HEK293 (cell line): ENCODE measurements at regions not wholly inside any gene's neighbourhood (a gene's known extent, or its start where the extent isn't known, plus 50 kb on each side); places are given as distances from the start of the nearest gene placed in this dataset.

ENCODE experiments used
- CTCF ChIA-PET: fragments of 350-600 bp; formaldehyde crosslinking; extraction: SDS; loops from one replicate; lab custom pipeline; 2021; ENCODE audit warnings: antibody characterized with exemption; lab: Yijun Ruan, JAX
- POLR2A ChIA-PET: fragments of 300-600 bp; formaldehyde crosslinking; extraction: SDS; loops from one replicate; lab custom pipeline; 2020; ENCODE audit warnings: antibody characterized with exemption, inconsistent platforms; lab: Yijun Ruan, JAX
- H3K27ac ChIP-seq: fragments of 200-500 bp; sonication (Bioruptor generic); 2 replicates; pipeline ENCODE4 v1.5.1; 2014; ENCODE audit warnings: low read depth, low read length, control low read depth, inconsistent platforms; ENCODE audit errors: extremely low read depth
- H3K36me3 ChIP-seq, 2 experiments: fragments of 200-500 bp in 1 of 2; sonication (Bioruptor generic) in 1 of 2; 1 replicate in 1 of 2; 2 replicates in 1 of 2; pipeline ENCODE4 v1.5.1; 2014 to 2017; ENCODE audit warnings: inconsistent platforms in 2 of 2, low read length in 2 of 2; ENCODE audit not compliant: control insufficient read depth in 2 of 2, insufficient read depth in 1 of 2
- H3K4me1 ChIP-seq: fragments of 200-500 bp; sonication (Bioruptor generic); 2 replicates; pipeline ENCODE4 v1.5.1; 2014; ENCODE audit warnings: mild to moderate bottlenecking, low read length, inconsistent platforms; ENCODE audit not compliant: control insufficient read depth, insufficient read depth
- H3K4me3 ChIP-seq: 2 replicates; pipeline ENCODE4 v1.5.1; 2011; ENCODE audit warnings: low read depth, mild to moderate bottlenecking, control low read depth, low read length, moderate library complexity
- H3K9me3 ChIP-seq: fragments of 200-500 bp; sonication (Bioruptor generic); 2 replicates; pipeline ENCODE4 v1.5.1; 2014; ENCODE audit warnings: low read depth, low read length, inconsistent platforms; ENCODE audit not compliant: control insufficient read depth, insufficient read depth
- GLIS2 ChIP-seq: fragments of 450-650 bp; formaldehyde crosslinking; IDR thresholded peaks from 2 replicates; pipeline ENCODE4 v1.5.1; 2016; ENCODE audit warnings: missing biosample characterization, missing genetic modification characterization
- HOXA7 ChIP-seq: sonication (generic); formaldehyde crosslinking; IDR thresholded peaks from 2 replicates; pipeline ENCODE4 v1.8.1; 2022; ENCODE audit warnings: missing genetic modification reagents, borderline replicate concordance
- MYNN ChIP-seq: fragments of 450-650 bp; formaldehyde crosslinking; IDR thresholded peaks from 2 replicates; pipeline ENCODE4 v1.5.1; 2016; ENCODE audit warnings: missing biosample characterization, missing genetic modification characterization, borderline replicate concordance
- PATZ1 ChIP-seq: fragments of 450-650 bp; formaldehyde crosslinking; IDR thresholded peaks from 2 replicates; pipeline ENCODE4 v1.5.1; 2016; ENCODE audit warnings: missing biosample characterization, missing genetic modification characterization
- PBX3 ChIP-seq: sonication (generic); formaldehyde crosslinking; IDR thresholded peaks from 2 replicates; pipeline ENCODE4 v1.8.1; 2022; ENCODE audit warnings: mild to moderate bottlenecking, moderate library complexity, missing genetic modification reagents
- RBAK ChIP-seq: fragments of 450-650 bp; formaldehyde crosslinking; IDR thresholded peaks from 2 replicates; pipeline ENCODE4 v1.5.1; 2016; ENCODE audit warnings: missing biosample characterization, missing genetic modification characterization
- REPIN1 ChIP-seq: fragments of 450-650 bp; formaldehyde crosslinking; IDR thresholded peaks from 2 replicates; pipeline ENCODE4 v1.5.1; 2017; ENCODE audit warnings: missing biosample characterization, missing genetic modification characterization, low read depth
- WT1 ChIP-seq: fragments of 450-650 bp; formaldehyde crosslinking; IDR thresholded peaks from 2 replicates; pipeline ENCODE4 v1.5.1; 2016; ENCODE audit warnings: missing biosample characterization, missing genetic modification characterization
- ZBTB17 ChIP-seq: fragments of 450-650 bp; formaldehyde crosslinking; IDR thresholded peaks from 2 replicates; pipeline ENCODE4 v1.5.1; 2016; ENCODE audit warnings: missing biosample characterization, missing genetic modification characterization
- ZBTB8A ChIP-seq: fragments of 450-650 bp; formaldehyde crosslinking; IDR thresholded peaks from 2 replicates; pipeline ENCODE4 v1.5.1; 2016; ENCODE audit warnings: missing biosample characterization, missing genetic modification characterization
- ZFP3 ChIP-seq: fragments of 450-650 bp; formaldehyde crosslinking; IDR thresholded peaks from 2 replicates; pipeline ENCODE4 v1.5.1; 2016; ENCODE audit warnings: low read depth, missing biosample characterization, missing genetic modification characterization
- ZNF24 ChIP-seq: fragments of 450-650 bp; formaldehyde crosslinking; IDR thresholded peaks from 2 replicates; pipeline ENCODE4 v1.5.1; 2016; ENCODE audit warnings: missing biosample characterization, missing genetic modification characterization
- ZNF311 ChIP-seq: fragments of 450-650 bp; formaldehyde crosslinking; IDR thresholded peaks from 2 replicates; pipeline ENCODE4 v1.5.1; 2017; ENCODE audit warnings: missing biosample characterization, missing genetic modification characterization, borderline replicate concordance
- ZNF335 ChIP-seq: fragments of 450-650 bp; formaldehyde crosslinking; conservative IDR thresholded peaks from 2 replicates; pipeline ENCODE4 v1.5.1; 2016; ENCODE audit warnings: missing biosample characterization, missing genetic modification characterization
- ZNF391 ChIP-seq: fragments of 450-650 bp; formaldehyde crosslinking; IDR thresholded peaks from 2 replicates; pipeline ENCODE4 v1.5.1; 2016; ENCODE audit warnings: low read depth, missing biosample characterization, missing genetic modification characterization, borderline replicate concordance
- ZNF473 ChIP-seq: fragments of 450-650 bp; formaldehyde crosslinking; IDR thresholded peaks from 2 replicates; pipeline ENCODE4 v1.5.1; 2017; ENCODE audit warnings: missing biosample characterization, missing genetic modification characterization
- ZNF521 ChIP-seq: fragments of 450-650 bp; formaldehyde crosslinking; IDR thresholded peaks from 2 replicates; pipeline ENCODE4 v1.5.1; 2017; ENCODE audit warnings: missing biosample characterization, mild to moderate bottlenecking, missing genetic modification characterization
- ZNF530 ChIP-seq: fragments of 450-650 bp; formaldehyde crosslinking; IDR thresholded peaks from 2 replicates; pipeline ENCODE4 v1.5.1; 2016; ENCODE audit warnings: low read depth, missing biosample characterization, missing genetic modification characterization
- ZNF658 ChIP-seq: fragments of 450-650 bp; formaldehyde crosslinking; IDR thresholded peaks from 2 replicates; pipeline ENCODE4; 2016; ENCODE audit warnings: missing biosample characterization, missing genetic modification characterization
- TF ChIP-seq, protein P1 (sequence below): IDR thresholded peaks from 2 replicates; pipeline ENCODE4 v1.6.1; 2011; ENCODE audit warnings: mild to moderate bottlenecking, low read depth, low read length, borderline replicate concordance

DNA sequence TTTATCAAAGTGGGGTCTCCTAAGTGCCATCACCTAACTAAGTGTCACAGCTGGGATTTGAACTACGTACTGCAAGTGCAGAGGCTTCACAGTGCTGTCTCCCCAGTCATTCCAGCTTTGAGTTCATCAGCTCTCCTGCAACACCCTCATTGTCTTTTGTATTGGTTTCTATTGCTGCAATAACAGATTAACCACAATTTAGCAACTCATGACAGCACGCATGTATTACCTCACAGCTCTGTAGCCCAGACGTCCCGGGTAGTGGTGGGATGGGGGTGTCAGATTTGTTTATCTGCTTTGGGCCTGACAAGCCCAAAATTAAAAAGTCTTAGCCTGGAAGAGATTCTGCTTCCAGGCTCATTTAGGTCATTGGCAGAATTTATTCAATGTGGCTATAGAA is 220.5 kb upstream of the LRRN1 start (continued):
- TF ChIP-seq ZNF24 (tag by site-specific recombination) (no peak), ZNF530 (no peak), RBAK (no peak), PATZ1 (tag by site-specific recombination) (no peak), ZBTB8A (no peak), ZBTB17 (tag by site-specific recombination) (no peak), MYNN (no peak)
- TF ChIP-seq, protein P1, sequence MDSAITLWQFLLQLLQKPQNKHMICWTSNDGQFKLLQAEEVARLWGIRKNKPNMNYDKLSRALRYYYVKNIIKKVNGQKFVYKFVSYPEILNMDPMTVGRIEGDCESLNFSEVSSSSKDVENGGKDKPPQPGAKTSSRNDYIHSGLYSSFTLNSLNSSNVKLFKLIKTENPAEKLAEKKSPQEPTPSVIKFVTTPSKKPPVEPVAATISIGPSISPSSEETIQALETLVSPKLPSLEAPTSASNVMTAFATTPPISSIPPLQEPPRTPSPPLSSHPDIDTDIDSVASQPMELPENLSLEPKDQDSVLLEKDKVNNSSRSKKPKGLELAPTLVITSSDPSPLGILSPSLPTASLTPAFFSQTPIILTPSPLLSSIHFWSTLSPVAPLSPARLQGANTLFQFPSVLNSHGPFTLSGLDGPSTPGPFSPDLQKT, result no peak
- TF ChIP-seq, all 188 proteins: peak for 0

DNA sequence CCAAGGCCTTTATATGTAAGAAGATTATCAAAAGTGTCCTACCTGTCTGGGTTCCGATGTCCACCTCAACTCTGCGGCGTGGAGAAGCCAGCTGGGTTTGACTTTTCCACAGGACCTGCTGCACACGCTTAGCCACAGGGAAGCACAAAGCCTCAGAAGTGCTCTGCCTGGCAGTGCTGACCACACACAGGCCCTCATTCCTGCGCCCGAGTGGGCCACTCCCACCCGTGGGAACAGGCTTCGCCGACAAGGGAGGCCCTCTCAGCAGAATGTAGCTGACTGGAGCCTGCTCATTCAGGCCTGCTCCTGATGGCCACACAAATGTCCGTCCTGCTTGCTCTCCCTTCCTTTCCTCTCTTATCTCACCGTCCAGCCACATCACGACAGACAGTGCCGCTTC is 221.4 kb upstream of the LRRN1 start:
- Histone ChIP-seq H3K27ac (no peak overlapping the region), H3K4me1 (no peaks in the 10 kb centered on the region), H3K4me3 (no peak overlapping the region), H3K9me3 (no peaks in the 10 kb centered on the region), H3K36me3 (no peaks in the 10 kb centered on the region)
- CTCF ChIA-PET, result no interaction called here
- POLR2A ChIA-PET, result no interaction called here
- no peak for TF ChIP-seq ZNF473 (tag by site-specific recombination)
- TF ChIP-seq WT1 (tag by site-specific recombination), result no peak
- no peak for TF ChIP-seq MYNN
- no peak for TF ChIP-seq HOXA7 (CRISPR knock-in tag)
- no peak for TF ChIP-seq GLIS2 (tag by site-specific recombination)
- TF ChIP-seq REPIN1, result no peak

DNA sequence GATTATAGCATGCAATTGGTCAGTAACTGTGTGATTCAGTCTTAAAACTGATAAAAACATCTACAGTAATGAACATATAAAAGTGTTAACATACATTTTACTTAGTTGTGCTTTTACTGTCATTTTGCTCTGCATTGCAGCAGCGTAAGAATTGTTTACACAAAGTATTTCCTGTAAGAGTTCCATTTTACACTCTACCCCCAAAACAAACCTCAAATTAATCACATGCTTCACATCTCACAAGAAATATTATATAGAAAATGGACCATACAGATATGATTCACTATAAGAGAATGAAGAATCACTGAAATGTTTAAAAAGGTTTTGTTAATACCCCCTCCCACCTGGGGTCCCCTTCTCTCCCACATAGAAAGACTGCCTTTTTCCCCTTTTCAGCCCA is 225.9 kb upstream of the LRRN1 start:
- ChIA-PET CTCF (no interaction called here), POLR2A (no interaction called here)
- no peaks in the 10 kb centered on the region for H3K9me3 ChIP-seq
- H3K4me3 ChIP-seq, result no peak overlapping the region
- TF ChIP-seq ZNF658 (no peak), ZFP3 (tag by site-specific recombination) (no peak), ZNF311 (tag by site-specific recombination) (no peak), ZNF391 (tag by site-specific recombination) (no peak), ZNF521 (tag by site-specific recombination) (no peak), PBX3 (CRISPR knock-in tag) (no peak), ZNF335 (tag by site-specific recombination) (no peak)
- H3K4me1 ChIP-seq, result no peaks in the 10 kb centered on the region
- no peak overlapping the region for H3K27ac ChIP-seq
- H3K36me3 ChIP-seq, result no peaks in the 10 kb centered on the region
